DMS 273 (cell line): ENCODE measurements at regions not wholly inside any gene's neighbourhood (a gene's known extent, or its start where the extent isn't known, plus 50 kb on each side); places are given as distances from the start of the nearest gene placed in this dataset.

Experiments used
- DNase-seq: peaks from one replicate; lab custom pipeline; 2025; ENCODE audit not compliant: unreplicated experiment; lab: John Stamatoyannopoulos, UW

DNA sequence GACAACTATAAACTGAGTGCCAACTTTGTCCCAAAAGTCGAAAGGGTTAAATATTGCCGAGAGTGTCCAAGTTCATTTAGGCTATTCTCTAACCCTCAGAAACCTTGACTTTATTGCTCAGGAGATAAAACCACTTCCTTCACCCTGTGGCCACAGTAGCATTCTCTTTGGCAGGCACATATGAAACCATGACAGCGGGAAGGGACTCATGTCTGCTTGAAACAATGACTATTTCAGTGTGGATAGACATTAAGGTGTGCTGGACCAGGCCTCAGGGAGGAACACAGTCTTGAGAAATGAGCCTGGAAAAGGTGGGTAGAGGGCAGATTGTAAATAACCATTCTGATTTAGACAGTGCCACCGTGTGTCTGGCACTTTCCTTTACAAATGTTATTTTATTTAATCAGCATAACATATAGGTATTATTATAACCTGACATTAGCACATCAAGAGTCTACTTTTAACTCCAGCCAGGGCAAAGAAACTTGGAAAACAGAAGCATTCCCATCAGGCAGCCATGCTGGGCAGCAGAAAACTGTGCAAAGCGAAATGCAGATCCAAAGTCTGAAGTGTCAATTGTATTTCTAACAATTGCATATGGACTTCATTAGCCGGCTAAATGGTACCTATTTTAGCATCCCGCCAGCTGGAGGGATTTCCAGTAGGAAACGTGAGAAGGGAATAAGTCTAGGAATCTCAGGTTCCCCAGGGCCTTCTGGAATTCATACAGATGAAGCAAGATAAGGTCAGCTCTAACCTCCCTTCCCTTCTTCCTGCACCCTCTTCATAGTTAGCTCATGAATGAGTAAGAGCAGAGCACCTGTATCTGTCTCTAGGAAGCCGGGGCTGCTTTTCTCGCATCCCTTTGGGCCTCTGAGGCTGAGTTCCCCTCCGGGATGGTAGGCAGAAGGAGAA lies 212.8 kb upstream of the ELAC2 start:
- DNase-seq, result no peak

DNA sequence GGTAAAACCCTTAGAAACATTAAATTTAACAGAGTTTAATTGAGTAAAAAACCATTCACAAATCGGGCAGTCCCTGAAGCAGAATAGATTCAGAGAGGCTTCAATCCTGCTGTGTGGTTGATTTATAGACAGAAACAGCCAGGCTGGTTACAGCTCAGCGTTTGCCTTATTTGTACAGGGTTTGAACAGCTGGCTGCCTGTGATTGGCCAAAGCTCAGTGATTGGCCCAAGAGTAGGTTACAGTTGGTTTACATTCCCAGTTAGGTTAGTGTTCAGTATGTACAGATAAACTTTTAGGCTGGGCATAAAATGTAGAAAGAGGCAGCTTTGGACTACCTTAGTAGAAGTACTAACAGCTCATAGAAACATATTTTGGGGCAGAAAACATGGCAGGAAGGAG lies 210.4 kb upstream of the ELAC2 start:
- no peak for DNase-seq

DNA sequence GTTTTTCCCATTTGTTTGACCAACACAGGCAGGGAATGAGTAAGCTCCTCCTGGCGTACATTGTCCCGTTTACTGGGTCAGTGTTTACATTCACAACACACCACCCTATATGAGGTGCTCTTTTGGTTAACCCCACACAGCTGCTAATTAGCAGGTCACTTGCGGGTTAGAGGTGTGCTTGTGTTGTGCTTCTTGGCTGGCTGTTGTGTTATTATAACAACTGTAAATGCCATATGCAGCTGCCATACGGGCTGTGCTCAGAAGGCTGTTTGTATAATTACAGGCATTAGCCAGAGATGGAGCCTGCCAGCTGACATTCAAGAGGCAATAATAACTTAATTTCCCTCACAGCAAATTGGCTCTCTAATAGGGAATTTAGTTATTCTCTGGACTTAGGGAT lies 205.1 kb upstream of the ELAC2 start:
- DNase-seq, result peak; percentile 48

DNA sequence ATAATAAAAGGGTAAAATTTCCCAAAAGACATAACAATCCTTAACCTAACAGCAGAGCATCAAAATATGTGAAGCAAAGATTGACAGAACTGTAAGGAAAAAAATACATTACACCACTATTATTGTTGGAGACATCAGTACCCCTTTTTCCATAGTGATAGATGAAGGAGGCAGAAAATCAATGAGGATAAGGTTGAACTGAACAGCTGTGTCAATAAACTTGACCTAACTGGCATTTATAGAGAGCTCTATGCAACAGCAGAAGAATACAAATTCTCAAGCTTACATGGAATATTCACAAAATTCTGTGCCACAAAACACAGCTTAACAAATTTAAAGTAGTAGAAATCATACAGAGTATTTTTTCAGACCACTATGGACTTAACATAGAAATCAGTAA lies 195.0 kb upstream of the ELAC2 start:
- no peak for DNase-seq

DNA sequence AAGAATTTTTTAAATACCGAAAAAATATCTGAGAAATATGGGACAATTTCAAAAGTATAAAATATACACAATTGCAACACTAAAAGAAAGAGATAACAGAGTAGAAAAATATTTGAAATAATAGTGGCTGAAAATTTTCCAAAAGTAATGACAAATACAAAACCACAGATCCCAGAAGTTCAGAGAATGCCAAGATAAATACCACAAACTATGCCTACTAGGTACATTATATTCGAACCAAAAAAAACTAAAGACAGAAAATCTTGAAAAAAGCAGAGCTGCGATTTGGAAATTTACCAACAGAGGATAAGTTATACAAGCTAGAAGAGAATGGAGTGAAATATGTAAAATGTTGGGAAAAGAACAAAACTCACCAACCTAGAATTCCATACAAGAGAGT lies 191.3 kb upstream of the ELAC2 start:
- no peak for DNase-seq

DNA sequence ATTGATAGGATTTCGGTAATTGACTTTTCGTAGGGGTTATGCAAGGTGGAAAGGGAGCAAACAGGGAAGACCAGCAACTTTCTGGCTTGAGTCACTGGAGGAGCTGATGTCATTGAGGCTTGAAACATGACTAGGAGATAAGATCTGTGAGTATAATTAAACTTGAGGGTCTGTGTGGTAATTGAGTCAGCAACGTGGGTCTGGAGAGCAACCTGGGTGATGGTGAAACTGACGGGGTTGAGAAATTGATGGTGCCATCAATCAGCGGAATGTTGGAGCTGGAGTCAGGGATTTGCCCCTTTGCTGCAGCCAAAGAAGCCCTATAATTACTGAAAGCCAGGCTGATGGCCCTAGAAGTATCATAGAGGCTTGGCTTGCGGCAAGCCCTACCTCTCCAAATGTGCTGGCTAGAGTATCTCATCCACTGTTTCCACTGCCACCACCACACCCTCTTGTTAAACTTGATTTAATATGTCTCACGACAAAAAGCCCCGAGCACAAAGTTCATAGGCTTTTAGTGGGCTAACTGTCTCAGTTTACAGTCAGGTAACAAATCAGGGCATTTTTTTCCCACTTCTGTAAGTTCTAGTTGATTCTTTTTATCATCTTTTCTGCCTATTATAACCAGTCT lies 186.9 kb upstream of the ELAC2 start:
- no peak for DNase-seq

DNA sequence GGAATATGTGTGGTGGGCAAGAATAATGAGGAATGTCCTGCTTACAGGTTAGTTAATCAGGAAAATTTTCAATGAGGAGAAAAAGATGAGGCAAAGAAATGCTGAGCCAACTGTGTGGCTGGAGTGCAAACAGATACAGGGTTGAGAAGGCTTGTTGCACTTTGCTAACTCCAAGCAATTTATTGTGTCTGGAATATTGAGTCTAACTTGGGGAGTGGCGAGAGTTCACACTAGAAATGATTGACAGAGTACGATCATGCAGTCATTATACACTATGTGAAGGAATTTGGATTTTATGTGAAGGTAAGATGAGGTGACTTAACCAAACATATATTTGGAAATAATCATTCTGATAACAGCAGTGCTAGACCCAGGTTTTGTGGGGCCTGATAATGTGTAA lies 185.0 kb upstream of the ELAC2 start:
- DNase-seq, result no peak

DNA sequence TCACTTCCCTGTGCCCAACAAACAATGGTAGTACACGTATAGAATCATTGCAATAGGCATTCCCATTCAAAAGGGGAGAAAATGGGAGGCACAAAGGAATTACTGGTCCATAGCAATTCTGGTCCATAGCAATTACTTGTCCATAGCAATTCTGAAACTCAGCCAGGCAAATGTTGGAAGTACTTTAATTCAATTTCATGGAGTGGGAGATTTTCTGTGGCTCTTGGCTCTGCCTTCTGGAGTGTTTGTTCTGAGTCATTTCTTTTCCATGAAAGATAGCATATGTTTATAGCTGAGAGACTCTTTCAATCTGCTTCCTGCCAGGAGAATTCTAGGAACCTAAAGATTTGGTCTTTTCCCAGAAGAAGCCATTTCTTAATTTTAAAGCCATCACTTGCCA lies 182.8 kb upstream of the ELAC2 start:
- no peak for DNase-seq

DNA sequence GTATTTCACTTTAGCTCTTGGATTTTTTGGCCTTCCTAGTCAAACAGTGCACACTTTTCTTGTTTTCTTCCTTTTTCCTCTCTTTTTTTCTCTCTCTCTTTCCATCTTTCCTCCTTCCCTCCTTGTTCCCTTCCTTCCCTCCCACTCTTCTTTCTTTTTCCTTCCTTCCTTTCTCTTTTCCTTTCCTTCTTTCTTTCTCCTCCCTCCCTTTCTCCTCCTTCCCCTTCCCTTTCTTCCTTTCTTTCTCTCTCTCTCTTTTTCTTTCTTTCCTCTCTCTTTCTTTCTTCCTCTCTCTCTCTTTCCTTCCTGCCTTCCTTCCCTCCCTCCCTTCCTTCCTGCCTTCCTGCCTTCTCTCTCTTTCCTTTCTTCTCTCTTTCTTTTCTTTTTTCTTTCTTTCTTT lies 181.6 kb upstream of the ELAC2 start:
- no peak for DNase-seq

DNA sequence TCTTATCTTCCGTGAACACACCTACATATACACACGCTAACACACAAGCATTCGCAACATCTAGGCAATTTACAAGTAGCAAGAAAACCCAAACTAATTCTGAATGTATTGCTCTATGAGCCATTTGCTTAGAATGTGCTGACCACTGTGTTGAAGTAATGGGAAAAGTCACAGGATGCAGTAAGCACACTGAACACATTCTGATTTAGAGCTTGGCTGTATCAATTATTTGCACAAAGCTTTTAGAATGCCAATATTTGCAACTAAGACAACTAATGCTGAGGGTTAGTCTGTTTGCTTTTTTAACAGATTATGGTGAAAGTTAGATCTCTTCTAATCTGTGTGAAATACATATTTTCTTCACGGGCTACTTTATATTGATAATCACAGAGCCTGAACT lies 179.8 kb upstream of the ELAC2 start:
- DNase-seq, result no peak

DNA sequence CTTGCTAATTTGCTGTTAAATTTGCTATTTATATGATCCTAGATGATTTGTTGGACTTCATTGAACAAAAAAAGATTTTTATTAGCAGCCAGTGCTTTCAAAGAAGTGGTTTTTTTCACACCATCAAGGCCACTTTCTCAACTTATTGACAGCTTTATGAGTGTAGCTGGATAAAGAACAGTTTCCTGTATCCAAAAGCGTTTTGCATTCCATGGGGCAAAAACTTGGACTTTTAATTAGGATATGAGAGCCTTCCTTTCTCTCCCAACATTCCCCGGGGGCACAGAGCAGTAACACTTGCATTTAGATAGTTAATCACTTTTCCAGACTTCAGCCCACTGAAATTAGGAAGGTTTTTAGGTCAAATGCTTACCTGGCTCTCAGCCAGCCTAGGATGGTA lies 177.1 kb upstream of the ELAC2 start:
- no peak for DNase-seq

DNA sequence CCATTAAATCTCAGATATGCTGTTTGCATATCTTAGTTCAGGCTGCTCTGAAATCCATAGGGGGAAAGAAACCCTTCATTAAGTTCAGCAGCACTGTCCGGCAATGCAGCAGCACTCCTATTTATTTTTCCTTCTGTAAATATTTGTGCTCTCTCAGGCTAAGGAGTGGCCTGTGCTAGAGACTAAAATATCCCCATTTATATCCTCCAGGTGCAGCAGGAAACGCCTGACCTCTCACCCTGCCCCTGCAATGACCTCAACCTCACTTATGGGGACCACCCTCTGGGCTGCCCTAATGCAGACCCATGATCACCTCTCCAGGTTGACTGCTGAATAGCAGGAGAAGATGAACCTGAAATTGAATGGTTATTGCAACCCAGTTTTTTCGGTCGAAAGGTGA lies 165.0 kb upstream of the ELAC2 start:
- DNase-seq, result no peak

DNA sequence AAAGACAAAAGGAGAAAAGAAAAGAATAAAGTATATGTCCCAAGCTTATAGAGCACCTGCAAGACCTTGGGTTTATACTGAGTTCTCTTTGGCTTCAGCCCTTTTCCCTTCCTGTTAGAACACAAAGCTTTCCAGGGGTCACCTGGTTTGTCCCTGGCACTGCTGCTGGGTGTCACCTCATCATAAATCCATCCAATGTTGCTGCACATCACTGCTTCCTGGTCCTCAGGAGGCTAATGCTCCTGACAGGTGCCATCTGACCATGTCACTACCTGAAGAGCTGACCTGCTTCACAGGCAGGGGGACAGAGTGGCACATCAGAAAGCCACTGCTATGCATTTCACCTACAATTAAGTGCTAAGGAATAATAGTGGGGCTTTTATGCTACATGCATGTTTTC lies 164.6 kb upstream of the ELAC2 start:
- DNase-seq, result no peak

DNA sequence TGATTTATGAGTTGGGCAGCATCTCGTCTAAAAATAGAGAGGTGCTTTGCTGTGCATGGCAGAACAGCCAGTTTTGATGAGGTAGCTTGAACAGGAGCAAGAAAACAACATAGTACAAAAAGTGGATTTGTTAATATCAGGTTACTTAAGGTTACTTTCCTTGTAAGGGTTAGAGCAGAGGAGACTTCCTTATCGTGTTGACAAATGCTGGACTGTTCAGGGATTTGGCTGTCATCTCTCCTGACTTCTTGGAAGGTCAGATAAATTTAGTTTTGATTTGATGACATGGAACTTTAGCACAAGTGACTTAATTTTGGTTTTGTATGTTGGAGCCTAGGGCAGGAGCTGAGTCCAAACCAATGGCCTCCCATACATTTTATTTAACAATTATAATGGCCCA lies 163.9 kb upstream of the ELAC2 start:
- DNase-seq, result no peak

DNA sequence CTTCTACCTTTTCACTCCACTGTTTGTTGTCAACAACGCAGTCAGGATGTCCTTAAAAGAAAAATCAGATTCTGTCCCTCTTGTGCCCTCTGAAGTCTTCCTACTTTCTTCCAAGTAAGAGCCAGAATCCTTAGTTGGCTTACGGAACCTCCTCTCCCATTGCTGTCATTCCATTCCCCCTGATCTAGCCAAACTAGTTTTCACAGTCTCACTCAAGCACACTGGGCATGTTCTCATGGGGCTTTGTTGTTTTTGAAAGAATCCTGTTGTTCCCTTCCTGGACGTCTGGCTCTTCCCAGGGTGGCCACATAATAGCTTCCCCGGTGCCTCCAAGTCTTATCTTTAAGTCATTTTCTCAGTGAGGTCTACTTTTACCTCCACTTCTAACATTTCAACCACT lies 158.6 kb upstream of the ELAC2 start:
- DNase-seq, result no peak

DNA sequence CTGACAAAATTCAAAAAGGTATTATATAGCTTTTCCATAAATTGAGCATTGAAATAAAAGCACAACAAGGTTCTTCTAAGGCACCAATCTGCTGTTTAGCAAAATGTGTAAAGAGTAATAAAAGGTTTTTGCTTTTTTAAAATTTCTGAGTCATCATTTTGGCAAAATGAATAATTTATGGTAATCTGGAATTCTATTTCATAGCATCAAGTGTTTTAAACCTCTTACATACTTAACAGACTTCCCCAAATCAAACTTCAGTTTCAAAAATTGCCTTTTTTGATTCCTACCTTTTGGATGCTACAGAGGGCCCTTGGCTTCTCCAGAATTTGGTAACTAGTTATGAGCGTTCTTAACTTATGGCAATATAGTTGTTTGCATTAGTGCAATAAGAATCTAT lies 154.0 kb upstream of the ELAC2 start:
- DNase-seq, result no peak

DNA sequence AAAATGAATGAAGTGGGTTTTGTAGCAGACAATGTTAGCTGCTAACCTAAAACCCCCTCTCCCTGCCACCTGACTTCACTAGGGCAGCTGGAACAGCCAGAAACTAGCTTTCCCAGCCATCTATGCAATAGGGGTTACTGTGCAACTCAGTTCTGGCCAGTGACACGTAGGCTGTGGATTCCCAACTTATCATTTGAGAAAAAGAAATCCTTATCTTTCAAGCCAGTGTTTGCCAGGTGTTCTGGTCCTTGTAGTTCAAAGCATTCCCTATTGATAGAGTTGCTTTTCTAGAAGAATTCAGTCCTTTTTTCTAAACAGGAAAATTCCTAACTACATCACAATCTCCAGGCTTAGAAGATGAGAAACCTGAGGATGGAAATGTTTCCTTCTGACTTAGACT lies 144.5 kb upstream of the ELAC2 start:
- no peak for DNase-seq

DNA sequence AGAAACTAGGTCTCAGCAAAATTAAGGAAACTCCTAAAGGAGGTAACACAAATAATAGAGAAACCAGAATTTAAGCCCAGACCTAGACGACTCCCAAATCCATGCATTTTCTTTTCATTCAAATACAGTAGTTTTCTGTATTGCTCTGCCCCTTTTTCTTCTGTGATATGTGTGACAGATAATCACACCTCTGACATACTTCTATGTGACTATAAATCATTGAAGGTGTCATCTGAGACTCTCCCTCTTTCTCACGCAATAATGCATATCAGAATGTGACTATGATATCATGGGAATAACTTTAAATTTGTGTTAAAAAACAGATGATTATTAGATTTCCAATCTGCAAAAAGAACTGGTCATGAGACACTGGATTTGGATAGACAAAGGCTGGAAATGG lies 143.0 kb upstream of the ELAC2 start:
- no peak for DNase-seq

DNA sequence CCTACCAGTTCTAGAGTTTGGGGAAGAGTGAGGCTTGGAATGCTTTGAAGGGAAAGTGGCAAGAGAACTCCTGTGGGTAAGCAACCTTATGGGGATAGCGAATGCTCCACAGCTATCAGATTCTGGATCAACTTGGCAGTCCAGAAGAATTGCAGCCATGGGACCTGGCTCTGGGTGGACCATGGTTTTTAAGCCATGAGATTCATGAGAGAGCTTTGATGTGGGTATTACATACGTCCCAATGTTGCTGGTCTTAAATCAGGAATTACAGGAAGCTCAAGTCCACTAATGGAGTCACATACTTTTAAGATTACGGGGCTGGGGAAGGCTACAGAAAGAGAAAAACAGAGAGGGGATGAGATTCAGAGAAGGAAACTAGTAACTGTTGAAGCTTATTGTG lies 142.5 kb upstream of the ELAC2 start:
- DNase-seq, result no peak

DNA sequence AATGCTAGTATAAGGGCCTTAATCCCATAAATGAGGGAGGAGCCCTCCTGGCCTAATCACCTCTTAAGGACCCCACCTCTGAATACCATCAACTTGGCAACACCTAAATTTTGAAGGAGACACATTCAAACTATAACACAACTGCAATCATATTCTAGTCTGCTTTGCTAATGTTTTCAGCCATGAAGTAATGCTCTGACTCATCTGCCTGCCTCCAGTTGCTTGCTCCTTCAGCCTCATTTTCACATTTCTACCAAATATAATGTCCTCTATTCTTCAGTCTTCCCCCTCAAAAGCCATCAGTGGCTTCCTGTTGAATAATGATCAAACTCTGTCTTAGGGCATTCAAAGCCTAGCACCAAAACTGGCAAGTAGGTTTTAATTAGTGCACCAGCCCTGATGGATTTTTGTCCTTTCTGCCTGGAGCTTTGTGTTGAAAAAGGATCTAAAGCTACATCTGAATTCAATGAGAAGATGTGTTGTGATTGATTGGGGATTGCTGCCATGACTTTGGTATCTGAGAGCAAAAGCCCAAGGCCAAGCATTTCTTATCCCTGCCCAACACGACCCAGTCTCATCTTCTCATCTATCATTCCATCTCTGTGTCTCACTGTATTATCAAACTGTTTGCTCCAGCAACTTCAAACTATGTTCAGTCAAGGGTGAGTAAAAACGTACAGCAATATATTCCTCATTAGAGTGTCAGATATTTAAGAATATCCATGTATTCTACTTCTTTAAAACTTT lies 140.8 kb upstream of the ELAC2 start:
- DNase-seq, result no peak

DNA sequence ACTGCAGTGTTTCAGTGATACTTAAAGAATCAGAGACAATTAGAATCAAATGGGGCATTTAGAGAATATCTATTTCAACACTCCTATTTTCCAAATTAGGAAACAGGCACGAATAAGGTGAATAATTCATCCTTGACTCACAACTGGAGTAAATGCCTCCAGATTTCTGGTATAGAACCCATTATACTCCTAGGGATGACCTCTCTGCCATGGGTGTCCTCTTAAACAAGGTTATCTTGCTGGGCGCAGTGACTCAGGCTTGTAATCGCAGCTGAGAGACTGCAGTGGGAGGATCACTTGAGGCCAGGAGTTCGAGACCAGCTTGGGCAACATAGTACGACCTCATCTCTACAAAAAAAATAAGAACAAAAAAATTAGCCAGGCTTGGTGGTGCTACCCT lies 139.8 kb upstream of the ELAC2 start:
- DNase-seq, result no peak

DNA sequence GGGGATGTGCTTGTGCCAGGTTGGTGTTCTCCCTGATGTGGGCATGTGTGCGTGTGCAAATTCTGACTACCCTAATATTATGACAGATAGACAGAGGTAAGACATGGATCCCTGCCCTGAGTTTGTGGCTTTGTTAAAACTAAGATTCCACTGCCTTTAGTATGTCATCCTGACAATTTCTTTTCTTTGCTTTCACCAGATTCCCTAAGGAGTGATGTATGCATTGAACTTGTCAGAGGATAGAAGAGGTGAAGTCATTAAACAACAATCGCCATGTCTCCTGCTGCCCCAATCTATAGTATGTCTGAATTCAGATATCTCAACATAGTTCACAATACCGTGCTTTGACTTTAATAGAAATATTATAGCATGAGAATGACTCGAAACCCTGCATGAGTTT lies 137.1 kb upstream of the ELAC2 start:
- no peak for DNase-seq
